Urothelium cell line (cell line): ENCODE measurements at regions not wholly inside any gene's neighbourhood (a gene's known extent, or its start where the extent isn't known, plus 50 kb on each side); places are given as distances from the start of the nearest gene placed in this dataset.

Experiments
- DNase-seq: peaks from one replicate; pipeline ENCODE4 v3.0.0; 2011; ENCODE audit warnings: low spot score, mixed read lengths
- FAIRE-seq: peaks from 2 replicates; lab custom pipeline; 2011; peaks lifted over from hg19 to GRCh38; lab: Jason Lieb, UNC

DNA sequence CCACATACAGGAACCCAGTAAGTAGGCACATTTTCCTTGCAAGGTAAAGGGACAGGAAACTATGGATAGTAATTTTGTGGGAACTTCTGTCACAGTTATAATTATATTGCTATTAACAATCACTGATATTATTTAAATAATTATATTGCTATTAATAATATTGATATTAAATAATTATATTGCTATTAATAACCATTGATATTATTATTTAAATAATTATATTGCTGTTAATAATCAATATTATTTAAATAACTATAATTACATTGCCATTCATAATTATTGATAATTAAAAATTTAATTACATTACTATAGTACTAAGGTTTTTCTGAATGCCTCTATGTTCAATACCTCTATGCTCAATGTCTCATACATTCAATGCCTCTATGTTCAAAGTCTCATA lies 385.6 kb upstream of the SGCD start:
- DNase-seq (no peak), FAIRE-seq (no peak)

DNA sequence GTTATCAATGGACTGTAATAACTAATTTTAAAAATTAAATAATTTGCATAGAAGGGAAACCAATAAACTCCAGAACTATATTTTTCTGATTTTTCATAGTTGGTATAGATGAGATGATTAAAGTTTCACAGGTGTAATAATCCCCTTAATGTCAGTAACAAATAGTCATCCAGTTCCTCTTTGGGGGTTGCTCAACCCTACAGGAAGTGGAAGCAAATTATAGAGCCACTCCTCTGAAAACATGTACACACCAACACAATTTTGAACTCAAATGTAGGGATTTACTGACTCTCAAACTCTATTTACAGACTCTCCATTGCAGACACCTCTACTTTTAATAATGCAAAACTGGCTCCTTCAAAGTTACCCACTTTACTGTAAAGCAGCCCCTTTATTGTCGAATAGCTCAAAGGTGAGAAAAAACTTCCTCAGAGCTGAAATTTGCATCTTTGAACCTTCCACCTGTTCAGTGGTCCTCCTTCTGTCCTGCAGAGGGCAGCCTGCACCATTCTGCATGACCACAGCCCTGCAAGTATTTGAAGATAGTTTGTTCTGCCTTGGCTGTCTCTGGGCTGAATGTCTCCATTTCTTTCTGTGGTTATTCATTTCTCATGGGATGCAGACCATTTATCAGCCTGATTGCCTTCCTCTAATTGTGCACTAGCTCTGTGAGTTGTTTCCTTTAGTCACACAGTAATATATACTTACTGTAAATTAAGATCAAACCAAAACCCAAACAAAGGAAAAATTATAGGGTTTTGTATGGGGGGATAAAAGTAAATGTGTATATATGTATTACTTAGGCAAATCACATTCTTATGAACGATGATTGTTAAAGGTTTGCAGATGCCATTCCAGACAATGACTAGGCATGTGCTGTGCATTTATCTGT lies 383.2 kb upstream of the SGCD start:
- DNase-seq (peak; percentile 39), FAIRE-seq (no peak)

DNA sequence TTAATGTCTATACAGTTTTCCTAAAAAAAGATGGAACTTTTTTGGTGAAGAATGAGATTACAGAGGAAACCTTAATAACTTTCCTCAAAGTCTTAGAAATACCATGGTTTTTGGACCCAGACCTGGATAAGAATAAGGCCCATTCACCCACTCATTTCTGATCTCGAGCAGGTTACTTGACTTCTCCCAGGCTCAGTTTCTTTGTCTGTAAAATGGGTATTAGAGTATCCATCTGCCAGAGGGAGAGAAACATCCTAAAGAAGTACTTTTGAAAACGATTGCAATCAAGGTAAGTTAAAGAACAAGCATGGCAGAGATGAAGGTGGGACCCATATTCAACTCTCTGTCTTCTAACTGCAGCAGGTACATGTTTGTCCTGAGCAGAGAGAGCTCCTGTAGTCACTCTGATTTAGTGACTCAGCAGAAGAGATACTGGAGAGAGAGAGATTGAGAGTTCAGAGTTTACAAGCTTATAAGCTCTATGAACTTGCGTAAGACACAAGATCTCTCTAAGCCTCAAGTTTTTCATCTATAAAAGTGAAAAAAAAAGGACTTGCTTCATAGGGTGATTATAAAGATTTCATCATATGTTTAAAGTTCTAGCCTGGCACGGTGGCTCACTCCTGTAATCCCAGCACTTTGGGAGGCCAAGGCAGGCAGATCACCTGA lies 379.4 kb upstream of the SGCD start:
- DNase-seq (no peak), FAIRE-seq (no peak)

DNA sequence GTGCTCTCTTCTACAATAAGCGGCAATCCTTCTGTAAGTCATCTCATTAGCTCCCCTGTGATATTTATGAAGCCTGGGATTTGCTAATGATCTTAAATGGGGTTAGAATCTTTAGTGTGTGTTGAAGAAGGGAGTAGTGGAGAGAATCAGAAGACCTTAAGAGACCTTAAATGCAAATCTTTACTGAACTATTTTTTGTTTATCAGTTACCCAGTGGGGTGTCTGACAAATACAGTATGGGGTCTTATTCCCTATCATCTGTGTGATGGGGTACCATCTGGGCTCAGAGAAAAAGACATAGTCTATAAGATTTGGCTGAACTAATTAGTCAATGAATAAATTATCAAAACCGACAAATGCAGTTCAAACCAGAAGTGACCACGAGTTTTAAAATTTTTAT lies 378.4 kb upstream of the SGCD start:
- no peak for DNase-seq
- FAIRE-seq: no peak

DNA sequence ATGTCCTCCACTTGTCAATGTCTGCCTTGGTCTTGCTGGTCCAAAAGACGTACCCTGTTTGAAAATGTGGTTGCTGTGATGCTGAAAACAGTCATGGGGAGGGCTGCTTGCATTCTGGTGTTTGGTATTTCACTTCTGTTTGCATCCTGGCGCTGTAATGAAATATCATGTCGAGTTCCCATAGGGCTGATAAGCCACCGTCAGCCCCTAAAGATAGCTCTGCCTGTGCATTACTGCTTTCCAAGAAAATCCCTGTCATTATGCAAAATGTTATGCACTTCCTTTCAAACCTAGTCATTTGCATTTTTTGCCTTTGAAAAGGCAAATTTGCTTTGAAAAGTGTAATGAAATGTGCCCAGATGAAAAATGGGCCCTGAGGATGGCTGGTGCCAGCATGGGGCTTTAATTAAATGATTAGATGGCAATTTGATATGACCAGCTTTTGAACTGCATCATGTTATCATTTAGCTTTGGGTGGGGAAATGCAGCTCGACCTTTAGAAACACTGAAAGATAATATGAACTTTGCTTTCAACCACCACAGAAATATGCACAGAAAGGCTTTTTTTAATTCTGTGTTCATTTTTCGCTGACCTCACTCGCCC lies 374.4 kb upstream of the SGCD start:
- DNase-seq (no peak), FAIRE-seq (no peak)

DNA sequence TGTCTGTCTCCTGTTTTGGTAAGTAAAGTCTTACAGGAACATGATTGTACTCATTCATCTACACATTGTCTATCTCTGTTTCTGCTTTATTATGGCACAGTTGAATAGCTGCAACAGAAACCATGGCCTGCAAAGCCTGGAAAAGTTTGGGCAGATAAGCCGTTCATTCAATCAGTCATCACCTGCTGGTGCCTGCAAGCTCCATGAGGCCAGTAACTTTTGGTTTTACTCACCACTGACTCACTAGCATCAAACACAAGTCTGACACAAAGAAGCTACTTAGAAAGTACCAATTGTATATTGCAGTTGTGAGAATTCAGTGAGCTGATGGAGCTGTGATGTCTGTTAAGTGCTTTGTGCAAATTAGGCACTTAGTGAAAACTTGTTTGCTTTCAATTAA lies 373.6 kb upstream of the SGCD start:
- FAIRE-seq (no peak), DNase-seq (no peak)

DNA sequence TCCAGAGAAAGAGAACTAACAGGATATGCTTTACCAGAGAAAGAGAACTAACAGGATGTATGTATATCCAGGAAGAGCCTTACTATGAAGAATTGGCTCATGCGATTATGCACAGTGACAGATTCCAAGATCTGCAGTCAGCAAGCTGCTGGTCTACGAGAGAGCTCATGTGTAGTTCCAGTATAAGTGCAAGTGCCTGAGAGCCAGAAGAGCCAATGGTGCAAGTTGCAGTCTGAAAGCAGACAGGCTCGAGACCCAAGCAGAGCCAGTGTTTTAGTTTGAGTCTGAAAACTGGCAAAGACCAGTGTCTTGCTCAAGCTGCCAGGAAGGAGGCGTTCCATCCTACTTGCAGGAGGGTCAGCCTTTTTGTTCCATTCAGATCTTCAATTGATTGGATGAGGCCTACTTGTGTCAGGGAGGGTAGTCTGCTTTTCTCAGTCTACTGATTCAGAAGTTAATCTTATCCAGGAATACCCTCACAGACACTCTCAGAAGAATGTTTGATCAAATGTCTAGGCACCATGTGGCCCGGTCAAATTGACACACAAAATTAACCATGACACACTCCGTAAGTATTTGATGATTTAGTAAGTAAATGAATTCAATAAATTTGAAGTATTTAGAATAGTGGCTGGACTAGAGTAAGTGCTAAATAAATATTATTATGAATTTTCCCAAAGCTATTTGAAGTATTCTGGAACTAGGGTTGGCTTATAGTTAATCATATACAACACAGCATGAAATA lies 372.1 kb upstream of the SGCD start:
- DNase-seq (no peak), FAIRE-seq (no peak)

DNA sequence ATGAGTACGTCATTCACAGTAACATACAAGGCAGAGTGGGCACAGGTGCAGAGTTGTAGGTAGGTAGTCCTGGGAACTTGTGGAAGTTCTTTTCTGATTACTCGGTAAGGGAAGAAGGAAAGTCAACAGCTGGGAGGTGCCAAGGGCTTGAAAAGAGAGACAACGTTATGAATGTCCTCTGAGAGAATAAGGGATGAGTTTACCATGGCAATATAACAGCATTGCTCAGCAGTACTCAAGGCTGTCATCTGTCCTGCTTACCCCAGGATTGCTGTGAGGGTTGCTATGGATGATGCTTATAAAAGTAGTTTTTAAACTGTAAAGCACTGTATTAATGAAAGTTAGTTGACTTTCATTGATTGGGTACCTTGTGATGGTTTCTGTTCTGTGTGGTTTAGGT lies 369.1 kb upstream of the SGCD start:
- FAIRE-seq (no peak), DNase-seq (no peak)

DNA sequence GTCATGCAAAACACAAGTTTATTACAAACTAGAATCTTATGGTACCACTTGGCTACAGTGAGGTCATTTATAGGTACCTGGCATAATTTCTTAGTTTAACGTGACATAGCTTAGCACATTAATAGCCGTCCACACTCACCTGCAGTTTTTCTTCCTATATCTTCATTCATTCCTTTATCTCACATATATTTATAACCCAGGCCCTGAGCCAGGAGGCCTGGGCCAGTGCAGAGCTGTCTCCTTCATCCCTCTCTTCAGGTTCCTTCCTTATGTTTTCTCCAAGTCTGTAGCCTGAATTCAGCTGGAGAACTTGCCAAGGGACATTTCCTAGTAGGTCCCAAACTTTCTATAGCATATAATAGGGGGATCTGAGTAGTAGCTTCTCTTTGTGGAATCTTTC lies 367.9 kb upstream of the SGCD start:
- no peak for FAIRE-seq

DNA sequence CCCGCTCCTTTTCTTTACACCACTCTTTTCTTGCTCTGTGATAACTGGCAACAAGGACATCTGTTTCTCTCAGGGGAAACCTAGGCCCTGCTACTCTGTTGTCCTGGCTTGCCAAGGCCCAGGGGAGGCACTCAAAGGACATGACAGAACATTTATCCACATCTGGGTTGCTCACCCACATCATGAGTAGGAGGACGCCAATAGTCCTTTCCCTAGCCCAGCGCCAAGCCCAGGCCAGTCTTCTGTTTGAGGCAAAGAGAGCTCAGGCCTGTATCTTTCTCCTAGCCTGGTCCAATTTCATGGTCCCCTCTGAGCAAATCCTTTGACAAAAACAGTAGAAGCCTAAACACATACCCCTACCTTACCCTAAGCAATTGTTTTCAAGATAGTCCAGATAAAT lies 366.8 kb upstream of the SGCD start:
- FAIRE-seq: no peak
- no peak for DNase-seq

More for the DNA sequence above, 367.9 kb upstream of the SGCD start:
- no peak for DNase-seq

DNA sequence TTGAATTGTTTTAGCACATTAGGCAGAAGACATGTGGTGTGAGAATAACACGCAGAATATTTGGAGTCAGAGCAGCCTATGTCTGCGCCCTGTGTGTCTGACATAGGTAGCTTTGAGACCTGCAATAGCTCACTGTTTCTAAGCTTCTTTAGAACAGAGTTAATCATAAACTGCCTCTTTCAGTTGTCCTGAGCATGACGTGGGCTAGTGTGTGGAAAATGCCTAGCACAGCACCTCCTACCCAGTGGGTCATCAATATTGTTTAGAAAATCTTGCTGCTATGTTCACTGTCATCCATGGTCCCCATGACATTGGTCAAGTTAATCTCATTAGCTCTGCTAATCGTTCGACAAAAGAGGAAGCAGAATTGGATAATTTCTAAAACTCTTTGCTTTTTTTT lies 357.4 kb upstream of the SGCD start:
- FAIRE-seq (no peak), DNase-seq (no peak)

DNA sequence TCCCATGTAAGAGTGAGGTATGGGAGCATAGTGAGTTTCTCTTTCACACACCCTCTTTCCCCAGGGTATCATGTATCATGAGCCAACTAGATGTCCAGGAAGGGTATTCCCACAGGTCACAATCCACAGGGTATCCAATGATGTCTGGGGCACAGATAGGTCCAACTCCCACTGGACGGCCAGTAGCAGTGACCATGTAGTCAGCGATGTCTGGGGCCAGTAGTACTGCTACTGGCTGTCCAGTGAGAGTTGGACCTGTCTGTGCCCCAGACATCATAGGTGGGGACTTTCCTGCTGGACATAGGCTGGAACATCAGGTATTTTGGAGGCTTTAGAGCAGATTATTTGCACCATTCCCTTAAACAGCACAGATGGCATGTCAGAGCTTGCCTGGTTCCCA lies 352.6 kb upstream of the SGCD start:
- no peak for FAIRE-seq
- no peak for DNase-seq

DNA sequence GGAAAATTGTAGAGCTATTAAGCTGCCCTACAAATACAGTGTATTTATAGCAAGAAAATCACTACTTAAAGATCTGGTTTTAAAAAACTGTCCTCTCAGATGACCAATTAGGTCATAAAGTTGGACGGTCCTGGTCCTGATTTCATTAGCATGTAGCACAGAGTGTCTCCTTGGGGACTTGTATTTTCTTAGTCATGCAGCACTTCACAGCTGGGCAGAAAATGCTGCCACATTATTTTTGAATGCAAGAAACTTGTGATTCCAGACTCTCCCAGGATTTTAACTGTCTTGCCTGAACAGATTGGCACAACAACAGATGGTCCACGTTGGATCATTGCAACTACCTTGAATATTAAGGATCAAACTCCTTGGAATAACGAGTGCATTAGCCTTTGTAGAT lies 348.1 kb upstream of the SGCD start:
- no peak for FAIRE-seq
- DNase-seq: no peak

DNA sequence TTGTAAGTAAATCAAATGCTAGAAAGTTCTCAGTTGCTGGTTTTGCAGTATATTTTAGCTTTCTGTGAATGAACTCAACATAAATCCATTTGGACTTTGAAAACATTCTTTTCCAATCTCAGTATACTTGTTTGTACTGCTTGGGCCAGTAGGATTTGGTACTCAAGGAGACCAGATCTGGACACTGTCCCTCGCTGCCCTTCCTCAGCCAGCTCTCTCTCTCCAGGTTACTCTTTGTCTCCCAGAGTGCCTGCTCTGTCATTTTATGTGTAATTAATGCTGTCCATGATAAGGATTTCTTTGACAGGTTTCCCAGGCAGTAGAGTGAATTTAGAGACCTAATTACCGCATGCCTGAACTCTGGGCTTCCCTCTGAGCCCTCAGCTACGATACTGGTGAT lies 344.6 kb upstream of the SGCD start:
- FAIRE-seq: no peak

DNA sequence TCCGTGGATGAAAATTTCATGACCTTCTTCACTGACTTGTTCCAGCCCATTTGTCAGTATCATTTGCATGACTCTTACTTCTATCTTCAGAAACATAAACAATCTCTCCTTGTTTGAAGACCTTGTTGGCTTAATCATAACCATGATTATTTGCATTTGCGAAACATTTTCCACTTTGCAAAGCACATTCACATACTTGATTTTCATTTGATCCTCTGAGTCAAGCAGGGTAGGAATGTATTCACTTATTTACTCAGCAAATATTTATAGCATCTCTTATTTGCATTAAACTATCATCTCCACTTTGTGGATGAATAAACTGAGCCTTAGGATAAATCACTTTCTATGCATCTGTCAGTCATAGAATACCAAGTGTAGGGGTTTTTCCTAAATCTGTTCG lies 343.0 kb upstream of the SGCD start:
- FAIRE-seq (no peak), DNase-seq (no peak)

More for the DNA sequence above, 344.6 kb upstream of the SGCD start:
- no peak for DNase-seq

DNA sequence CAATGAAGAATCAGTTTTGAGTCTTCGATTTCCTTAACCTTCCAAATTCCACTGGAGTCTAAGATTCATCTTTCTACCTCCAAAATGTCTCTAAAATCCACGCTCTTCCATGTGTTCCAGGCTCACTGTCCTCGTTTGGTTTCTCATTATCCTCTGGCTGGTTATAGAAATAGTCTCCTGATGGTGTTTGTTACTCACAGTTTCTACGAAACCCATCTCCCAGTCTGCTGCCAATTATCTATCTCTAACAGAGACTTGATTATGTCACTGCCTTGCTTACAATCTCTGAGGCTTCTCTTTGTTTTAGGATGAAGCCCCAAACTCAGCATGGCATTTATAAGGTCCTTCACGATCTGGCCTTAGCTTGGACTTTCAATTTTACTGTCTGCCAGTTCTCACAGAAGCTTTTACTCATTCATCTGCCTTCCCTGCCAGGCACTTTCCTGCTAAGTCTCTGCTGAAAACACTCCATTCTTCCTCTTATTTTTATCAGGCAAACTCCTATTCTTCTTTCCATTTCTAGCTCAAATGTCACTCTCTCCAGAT lies 339.6 kb upstream of the SGCD start:
- DNase-seq (no peak), FAIRE-seq (no peak)

DNA sequence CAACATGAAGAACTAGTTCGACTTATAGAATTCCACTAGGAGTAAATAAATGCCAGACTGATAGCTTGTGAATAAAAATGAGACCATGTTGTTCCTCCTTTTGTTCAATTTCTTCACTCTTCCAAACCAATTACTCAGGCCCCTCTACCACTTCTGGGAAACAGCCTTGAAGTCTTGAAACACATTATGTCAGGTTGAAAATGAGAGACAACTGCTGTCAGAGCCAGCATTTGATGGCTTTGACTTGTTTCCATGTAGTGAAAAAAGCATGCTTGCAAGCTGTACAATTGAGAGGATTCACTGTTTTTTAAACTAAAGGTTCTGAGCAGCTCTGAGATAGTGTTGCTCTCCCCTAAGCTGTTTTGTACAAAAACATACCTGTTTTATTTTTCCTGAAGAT lies 337.1 kb upstream of the SGCD start:
- DNase-seq (no peak), FAIRE-seq (no peak)

DNA sequence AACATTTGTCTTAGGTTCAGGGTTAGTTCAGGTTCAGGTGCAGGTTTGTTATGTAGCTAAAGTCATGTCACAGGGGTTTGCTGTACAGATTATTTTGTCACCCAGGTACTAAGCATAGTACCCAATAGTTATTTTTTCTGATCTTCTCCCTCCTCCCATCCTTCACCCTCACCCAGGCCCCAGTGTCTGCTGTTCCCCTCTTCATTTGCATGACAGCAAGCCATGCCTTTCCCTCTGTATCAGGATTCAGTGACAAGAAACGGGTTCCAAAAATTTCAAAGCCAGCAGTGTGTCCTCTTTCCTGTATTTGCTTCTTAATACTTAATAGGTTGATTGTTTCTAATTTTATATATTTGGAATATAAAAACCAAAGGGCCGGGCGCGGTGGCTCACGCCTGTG lies 330.8 kb upstream of the SGCD start:
- DNase-seq (no peak), FAIRE-seq (no peak)

DNA sequence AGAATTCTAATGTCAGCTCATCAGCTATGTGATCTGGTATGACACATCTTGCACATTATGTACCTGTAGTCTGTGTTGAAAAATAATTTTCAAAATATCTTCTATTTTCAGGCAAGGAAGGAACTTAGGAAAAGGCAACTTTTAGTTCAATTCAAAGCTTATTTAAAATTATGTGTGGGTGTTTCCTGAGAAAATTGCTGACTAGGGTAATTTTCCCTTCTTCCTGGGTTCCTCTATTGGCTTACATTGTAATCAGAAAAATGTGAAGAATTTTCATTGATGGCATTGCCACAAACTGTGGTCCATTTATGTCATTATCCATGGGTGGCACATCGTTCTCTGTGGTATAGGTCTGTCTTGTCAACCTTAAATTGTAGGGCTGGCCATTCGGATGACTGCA lies 328.7 kb upstream of the SGCD start:
- no peak for FAIRE-seq
- no peak for DNase-seq

DNA sequence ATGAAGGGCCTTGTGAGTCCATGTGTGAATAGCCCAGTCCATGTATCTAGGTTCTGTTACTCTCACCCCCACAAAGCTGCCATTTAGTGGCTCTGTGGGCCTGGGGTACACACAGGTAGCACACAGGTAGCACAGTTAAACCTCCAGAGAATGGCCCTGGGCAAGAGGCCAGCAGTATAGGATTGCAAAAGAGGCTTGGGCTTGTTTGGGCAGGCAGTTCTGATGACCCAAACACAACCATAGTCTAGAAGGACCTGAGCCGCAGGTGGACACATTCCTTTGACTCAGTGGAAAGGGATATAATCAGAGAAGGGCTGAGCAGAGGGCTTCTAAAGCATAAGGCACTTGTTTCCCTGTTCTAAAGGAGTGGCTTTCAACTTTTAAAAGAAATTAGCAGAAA lies 326.8 kb upstream of the SGCD start:
- DNase-seq: no peak
- no peak for FAIRE-seq

DNA sequence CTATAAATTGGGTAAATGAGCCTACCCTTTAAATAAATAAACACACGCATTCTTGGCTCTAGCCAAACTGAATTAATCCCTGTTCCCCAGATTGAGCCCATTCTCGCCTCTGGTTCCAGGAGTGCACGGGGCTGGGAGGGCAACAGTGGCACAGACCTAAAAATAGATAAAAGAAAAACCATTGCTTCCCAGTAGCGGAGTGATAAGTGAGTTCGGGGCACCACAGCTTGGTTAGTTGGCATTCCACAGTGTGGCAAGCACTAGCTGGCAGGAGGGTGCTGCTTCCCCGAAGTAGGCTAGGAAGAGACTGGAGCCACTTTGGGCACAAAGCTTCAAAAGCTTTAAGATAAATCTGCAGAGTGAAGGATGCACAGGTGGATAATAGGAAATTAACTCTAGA lies 322.2 kb upstream of the SGCD start:
- DNase-seq: no peak
- FAIRE-seq: no peak
